ENCODE measurements at regions not wholly inside any gene's neighbourhood (a gene's known extent, or its start where the extent isn't known, plus 50 kb on each side); places are given as distances from the start of the nearest gene placed in this dataset.

DNA sequence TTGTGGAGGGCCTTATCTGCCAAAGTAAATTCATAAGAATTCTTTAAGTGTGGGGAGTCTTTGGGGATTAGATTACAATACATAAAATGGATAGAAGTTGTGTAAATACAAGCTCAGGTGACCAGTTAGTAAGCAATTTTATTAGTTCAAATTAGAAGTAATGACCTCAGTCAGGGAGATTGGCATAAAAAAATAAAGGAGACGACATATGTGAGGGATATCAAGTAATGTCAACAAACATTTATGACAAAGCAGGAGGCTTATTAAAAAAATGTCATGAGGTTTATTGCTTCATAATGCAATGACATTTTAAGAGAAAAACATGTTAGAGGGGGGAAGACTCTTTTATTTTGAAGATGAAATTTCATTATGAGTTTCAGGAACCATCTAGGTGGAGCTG is 1137.0 kb upstream of the PHF14 start:
- TF ChIP-seq, protein P1, sequence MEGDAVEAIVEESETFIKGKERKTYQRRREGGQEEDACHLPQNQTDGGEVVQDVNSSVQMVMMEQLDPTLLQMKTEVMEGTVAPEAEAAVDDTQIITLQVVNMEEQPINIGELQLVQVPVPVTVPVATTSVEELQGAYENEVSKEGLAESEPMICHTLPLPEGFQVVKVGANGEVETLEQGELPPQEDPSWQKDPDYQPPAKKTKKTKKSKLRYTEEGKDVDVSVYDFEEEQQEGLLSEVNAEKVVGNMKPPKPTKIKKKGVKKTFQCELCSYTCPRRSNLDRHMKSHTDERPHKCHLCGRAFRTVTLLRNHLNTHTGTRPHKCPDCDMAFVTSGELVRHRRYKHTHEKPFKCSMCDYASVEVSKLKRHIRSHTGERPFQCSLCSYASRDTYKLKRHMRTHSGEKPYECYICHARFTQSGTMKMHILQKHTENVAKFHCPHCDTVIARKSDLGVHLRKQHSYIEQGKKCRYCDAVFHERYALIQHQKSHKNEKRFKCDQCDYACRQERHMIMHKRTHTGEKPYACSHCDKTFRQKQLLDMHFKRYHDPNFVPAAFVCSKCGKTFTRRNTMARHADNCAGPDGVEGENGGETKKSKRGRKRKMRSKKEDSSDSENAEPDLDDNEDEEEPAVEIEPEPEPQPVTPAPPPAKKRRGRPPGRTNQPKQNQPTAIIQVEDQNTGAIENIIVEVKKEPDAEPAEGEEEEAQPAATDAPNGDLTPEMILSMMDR (conservative IDR thresholded peaks at IDR 0.05) = no peak
- TF ChIP-seq EZH2 (IDR thresholded peaks at IDR 0.05; ENCODE audit: low read depth) = no peak
